ENCODE measurements at regions not wholly inside any gene's neighbourhood (a gene's known extent, or its start where the extent isn't known, plus 50 kb on each side); places are given as distances from the start of the nearest gene placed in this dataset.

DNA sequence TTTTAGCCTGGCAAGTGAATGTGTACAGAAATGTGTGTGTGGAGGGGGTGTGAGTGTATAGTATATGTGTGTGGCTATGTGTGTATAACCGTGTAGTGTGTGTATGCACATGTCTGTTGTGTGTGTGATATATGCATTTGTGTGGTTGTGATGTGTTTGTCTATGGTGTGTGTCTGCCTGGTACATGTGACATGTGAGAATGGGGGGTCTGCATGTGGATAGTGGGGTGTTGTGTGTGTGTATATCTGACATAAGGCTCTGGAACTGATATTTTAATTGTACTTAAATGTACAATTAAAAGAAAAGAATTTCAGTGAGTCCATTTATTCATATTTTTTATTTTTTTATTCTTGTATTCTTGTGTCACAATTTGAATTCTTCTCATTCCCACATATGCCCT is 57.2 kb upstream of the CNR1 start:
- TF ChIP-seq, protein P1, sequence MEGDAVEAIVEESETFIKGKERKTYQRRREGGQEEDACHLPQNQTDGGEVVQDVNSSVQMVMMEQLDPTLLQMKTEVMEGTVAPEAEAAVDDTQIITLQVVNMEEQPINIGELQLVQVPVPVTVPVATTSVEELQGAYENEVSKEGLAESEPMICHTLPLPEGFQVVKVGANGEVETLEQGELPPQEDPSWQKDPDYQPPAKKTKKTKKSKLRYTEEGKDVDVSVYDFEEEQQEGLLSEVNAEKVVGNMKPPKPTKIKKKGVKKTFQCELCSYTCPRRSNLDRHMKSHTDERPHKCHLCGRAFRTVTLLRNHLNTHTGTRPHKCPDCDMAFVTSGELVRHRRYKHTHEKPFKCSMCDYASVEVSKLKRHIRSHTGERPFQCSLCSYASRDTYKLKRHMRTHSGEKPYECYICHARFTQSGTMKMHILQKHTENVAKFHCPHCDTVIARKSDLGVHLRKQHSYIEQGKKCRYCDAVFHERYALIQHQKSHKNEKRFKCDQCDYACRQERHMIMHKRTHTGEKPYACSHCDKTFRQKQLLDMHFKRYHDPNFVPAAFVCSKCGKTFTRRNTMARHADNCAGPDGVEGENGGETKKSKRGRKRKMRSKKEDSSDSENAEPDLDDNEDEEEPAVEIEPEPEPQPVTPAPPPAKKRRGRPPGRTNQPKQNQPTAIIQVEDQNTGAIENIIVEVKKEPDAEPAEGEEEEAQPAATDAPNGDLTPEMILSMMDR (IDR thresholded peaks at IDR 0.05), result no peak
- TF ChIP-seq EZH2phosphoT487 (IDR thresholded peaks at IDR 0.05), result no peak

All from neural progenitor cell (in vitro differentiated cells).